Medulla oblongata (tissue), 1 donor: ENCODE measurements at regions not wholly inside any gene's neighbourhood (a gene's known extent, or its start where the extent isn't known, plus 50 kb on each side); places are given as distances from the start of the nearest gene placed in this dataset.
"Not testable (repeated sequence)": the region's sequence is repeated elsewhere in the genome, so short reads cannot be mapped to it uniquely, and the experiment has no call there.

ENCODE experiments used
- DNase-seq: peaks from one replicate; pipeline ENCODE4 v3.0.0-alpha.2; 2015; ENCODE audit errors: extremely low spot score

GRCh38 chr7:136325578-136325977 lies 348.4 kb upstream of the MTPN start:
- no peak for DNase-seq

GRCh38 chr7:136325027-136325426 lies 347.9 kb upstream of the MTPN start:
- DNase-seq = no peak

GRCh38 chr7:136324073-136324704 lies 347.0 kb upstream of the MTPN start:
- no peak for DNase-seq

GRCh38 chr7:136312592-136312991 lies 335.4 kb upstream of the MTPN start:
- DNase-seq = no peak

- DNase-seq = no peak
Measured at GRCh38 chr7:136309407-136309806, 332.2 kb upstream of the MTPN start.

- no peak for DNase-seq
Measured at GRCh38 chr7:136308230-136308629, 331.1 kb upstream of the MTPN start.

- no peak for DNase-seq
Measured at GRCh38 chr7:136303162-136303561, 326.0 kb upstream of the MTPN start.

- DNase-seq = no peak
Measured at GRCh38 chr7:136302049-136302448, 324.9 kb upstream of the MTPN start.

- DNase-seq = no peak
Measured at GRCh38 chr7:136294977-136295376, 317.8 kb upstream of the MTPN start.

GRCh38 chr7:136293841-136294391 lies 316.8 kb upstream of the MTPN start:
- DNase-seq = no peak

- DNase-seq = no peak
Measured at GRCh38 chr7:136293272-136293671, 316.1 kb upstream of the MTPN start.

- DNase-seq = no peak
Measured at GRCh38 chr7:136292365-136292764, 315.2 kb upstream of the MTPN start.

- DNase-seq = no peak
Measured at GRCh38 chr7:136290351-136290750, 313.2 kb upstream of the MTPN start.

GRCh38 chr7:136278057-136278456 lies 300.9 kb upstream of the MTPN start:
- DNase-seq = no peak

GRCh38 chr7:136275794-136276193 lies 298.6 kb upstream of the MTPN start:
- DNase-seq = no peak

- no peak for DNase-seq
Measured at GRCh38 chr7:136274636-136275345, 297.6 kb upstream of the MTPN start.

- no peak for DNase-seq
Measured at GRCh38 chr7:136272934-136273333, 295.8 kb upstream of the MTPN start.

- no peak for DNase-seq
Measured at GRCh38 chr7:136267822-136268221, 290.7 kb upstream of the MTPN start.

GRCh38 chr7:136266457-136266856 lies 289.3 kb upstream of the MTPN start:
- no peak for DNase-seq

- DNase-seq = not testable (repeated sequence)
Measured at GRCh38 chr7:136264304-136264703, 287.1 kb upstream of the MTPN start.

- DNase-seq = not testable (repeated sequence)
Measured at GRCh38 chr7:136263112-136263860, 286.1 kb upstream of the MTPN start.

- DNase-seq = not testable (repeated sequence)
Measured at GRCh38 chr7:136260591-136260990, 283.4 kb upstream of the MTPN start.

GRCh38 chr7:136259074-136259473 lies 281.9 kb upstream of the MTPN start:
- DNase-seq = no peak
